B cell (primary cell): ENCODE measurements at regions not wholly inside any gene's neighbourhood (a gene's known extent, or its start where the extent isn't known, plus 50 kb on each side); places are given as distances from the start of the nearest gene placed in this dataset.

Experiments
- EZH2 ChIP-seq: IDR thresholded peaks from 2 replicates; pipeline ENCODE4 v1.6.1; 2012; ENCODE audit warnings: borderline replicate concordance, low read depth, mild to moderate bottlenecking, moderate library complexity, low read length; ENCODE audit not compliant: insufficient read depth, poor library complexity, severe bottlenecking
- TF ChIP-seq, protein P1 (sequence below): fragments of 200-600 bp; IDR thresholded peaks from one replicate; pipeline ENCODE4 v1.8.0; 2022; ENCODE audit warnings: antibody characterized with exemption, mild to moderate bottlenecking

DNA sequence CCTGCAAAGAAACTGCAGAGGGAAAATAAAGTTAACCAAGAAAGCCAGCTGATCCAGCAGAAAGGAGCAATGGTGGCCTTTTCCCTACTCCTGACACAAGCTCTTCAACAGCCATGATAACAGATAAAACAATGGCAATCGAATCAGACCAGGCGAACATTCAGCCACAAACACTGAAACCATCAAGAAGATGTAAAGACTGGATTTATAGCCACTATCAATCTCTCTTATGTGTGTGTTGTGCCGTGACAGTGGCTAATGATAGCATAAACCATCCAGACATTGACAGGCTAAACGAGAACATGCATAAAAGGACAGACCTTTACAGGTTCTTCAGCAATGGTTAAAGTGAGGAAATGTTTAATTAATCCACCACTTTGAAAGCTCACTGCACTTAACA is 78.1 kb upstream of the RAB4A start:
- TF ChIP-seq, protein P1, sequence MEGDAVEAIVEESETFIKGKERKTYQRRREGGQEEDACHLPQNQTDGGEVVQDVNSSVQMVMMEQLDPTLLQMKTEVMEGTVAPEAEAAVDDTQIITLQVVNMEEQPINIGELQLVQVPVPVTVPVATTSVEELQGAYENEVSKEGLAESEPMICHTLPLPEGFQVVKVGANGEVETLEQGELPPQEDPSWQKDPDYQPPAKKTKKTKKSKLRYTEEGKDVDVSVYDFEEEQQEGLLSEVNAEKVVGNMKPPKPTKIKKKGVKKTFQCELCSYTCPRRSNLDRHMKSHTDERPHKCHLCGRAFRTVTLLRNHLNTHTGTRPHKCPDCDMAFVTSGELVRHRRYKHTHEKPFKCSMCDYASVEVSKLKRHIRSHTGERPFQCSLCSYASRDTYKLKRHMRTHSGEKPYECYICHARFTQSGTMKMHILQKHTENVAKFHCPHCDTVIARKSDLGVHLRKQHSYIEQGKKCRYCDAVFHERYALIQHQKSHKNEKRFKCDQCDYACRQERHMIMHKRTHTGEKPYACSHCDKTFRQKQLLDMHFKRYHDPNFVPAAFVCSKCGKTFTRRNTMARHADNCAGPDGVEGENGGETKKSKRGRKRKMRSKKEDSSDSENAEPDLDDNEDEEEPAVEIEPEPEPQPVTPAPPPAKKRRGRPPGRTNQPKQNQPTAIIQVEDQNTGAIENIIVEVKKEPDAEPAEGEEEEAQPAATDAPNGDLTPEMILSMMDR = no peak
- TF ChIP-seq EZH2 = no peak
